Smooth muscle cell (in vitro differentiated cells): ENCODE measurements at regions not wholly inside any gene's neighbourhood (a gene's known extent, or its start where the extent isn't known, plus 50 kb on each side); places are given as distances from the start of the nearest gene placed in this dataset.

ENCODE experiments used
- DNase-seq: peaks from one replicate; lab custom pipeline; 2025; ENCODE audit not compliant: unreplicated experiment; lab: John Stamatoyannopoulos, UW
- H2AFZ ChIP-seq: fragments of 200-600 bp; sonication (generic); 2 replicates; pipeline ENCODE4 v1.6.0; 2016; ENCODE audit warnings: antibody characterized with exemption, low read depth, mild to moderate bottlenecking
- H3F3A ChIP-seq: fragments of 200-600 bp; sonication (generic); 2 replicates; pipeline ENCODE4 v1.6.0; 2017; ENCODE audit warnings: antibody characterized with exemption, low read depth
- H3K27ac ChIP-seq: fragments of 200-600 bp; sonication (generic); 2 replicates; pipeline ENCODE4 v1.5.1; 2016; ENCODE audit warnings: low read depth, mild to moderate bottlenecking
- H3K27me3 ChIP-seq: fragments of 200-600 bp; sonication (generic); 2 replicates; pipeline ENCODE4 v1.6.1; 2016; ENCODE audit warnings: low read depth, mild to moderate bottlenecking
- H3K36me3 ChIP-seq: fragments of 200-600 bp; sonication (generic); 2 replicates; pipeline ENCODE4 v1.5.1; 2016; ENCODE audit warnings: low read depth
- H3K4me1 ChIP-seq: fragments of 200-600 bp; sonication (generic); 2 replicates; pipeline ENCODE4 v1.5.1; 2016; ENCODE audit warnings: low read depth
- H3K4me2 ChIP-seq: fragments of 200-600 bp; sonication (generic); 2 replicates; pipeline ENCODE4 v1.6.0; 2016; ENCODE audit warnings: mild to moderate bottlenecking
- H3K4me3 ChIP-seq: fragments of 200-600 bp; sonication (generic); 2 replicates; pipeline ENCODE4 v1.5.1; 2016; ENCODE audit warnings: mild to moderate bottlenecking
- H3K79me2 ChIP-seq: fragments of 200-600 bp; sonication (generic); 2 replicates; pipeline ENCODE4 v1.6.0; 2016; ENCODE audit warnings: low read depth, mild to moderate bottlenecking
- H3K9ac ChIP-seq: fragments of 200-600 bp; sonication (generic); 2 replicates; pipeline ENCODE4 v1.6.0; 2016; ENCODE audit warnings: low read depth
- H3K9me3 ChIP-seq: fragments of 200-600 bp; sonication (generic); replicated peaks from 2 replicates; pipeline ENCODE4 v1.5.1; 2016; ENCODE audit warnings: low read depth
- H4K20me1 ChIP-seq: fragments of 200-600 bp; sonication (generic); 2 replicates; pipeline ENCODE4 v1.6.0; 2016; ENCODE audit warnings: low read depth
- CTCF ChIP-seq: fragments of 200-600 bp; sonication (generic); IDR thresholded peaks from 2 replicates; pipeline ENCODE4 v1.5.1; 2017; ENCODE audit warnings: borderline replicate concordance, mild to moderate bottlenecking, antibody characterized with exemption; ENCODE audit not compliant: insufficient read depth, poor library complexity, severe bottlenecking
- WGBS: methylation state at CpG from one replicate; pipeline ENCODE4 v1.1.7; 2016; ENCODE audit warnings: low lambda C conversion rate; 5-methylcytosine and 5-hydroxymethylcytosine counted together

- DNase-seq = no peak
- no peak overlapping the region for H3K27ac ChIP-seq
- no peak overlapping the region for H2AFZ ChIP-seq
- H3K79me2 ChIP-seq = no peaks in the 10 kb centered on the region
- no peaks in the 10 kb centered on the region for H3K36me3 ChIP-seq
- peak overlapping the region; percentile 25 for H3K4me2 ChIP-seq
- WGBS = 91% methylated on average over 3 of the region's 3 CpGs
- H3K4me1 ChIP-seq = no peaks in the 10 kb centered on the region
- no peaks in the 10 kb centered on the region for H4K20me1 ChIP-seq
- H3K9ac ChIP-seq = no peak overlapping the region
- H3K27me3 ChIP-seq = no peaks in the 10 kb centered on the region
- H3F3A ChIP-seq = no peaks in the 10 kb centered on the region
- no peak overlapping the region for H3K4me3 ChIP-seq
- H3K9me3 ChIP-seq = no peaks in the 10 kb centered on the region
- no peak for TF ChIP-seq CTCF
Observed at GRCh38 chr6:6841571-6841970, 253.1 kb downstream of the LY86 start.

DNA sequence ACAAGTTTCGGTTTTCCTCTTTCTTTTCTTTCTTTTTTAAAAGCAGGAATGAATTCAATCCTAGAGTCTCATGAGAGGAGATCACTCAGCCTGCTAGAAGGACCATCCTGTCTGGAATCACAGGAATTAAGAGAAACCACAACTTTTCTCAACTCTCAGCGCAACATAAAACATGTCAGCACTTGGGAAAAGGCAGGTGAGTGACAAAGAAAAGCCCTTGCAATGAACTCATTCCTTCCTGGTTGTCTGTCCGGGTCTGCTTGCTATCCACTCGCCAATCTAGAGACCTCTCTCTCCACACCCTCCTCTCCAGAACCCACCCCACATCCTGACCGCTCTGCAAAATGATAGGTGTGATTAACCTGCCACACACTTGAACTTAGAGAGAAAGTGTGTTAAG lies 253.8 kb downstream of the LY86 start:
- H3K4me1 ChIP-seq = no peaks in the 10 kb centered on the region
- no peak overlapping the region for H2AFZ ChIP-seq
- H3K4me3 ChIP-seq = no peak overlapping the region
- no peak for TF ChIP-seq CTCF
- no peak for DNase-seq
- WGBS = 67% methylated on average over 5 of the region's 5 CpGs
- no peaks in the 10 kb centered on the region for H3K9me3 ChIP-seq
- H3F3A ChIP-seq = no peaks in the 10 kb centered on the region
- H3K4me2 ChIP-seq = peak overlapping the region; percentile 25
- H3K9ac ChIP-seq = no peak overlapping the region
- H3K27ac ChIP-seq = peak overlapping the region; percentile 13
- H3K79me2 ChIP-seq = no peaks in the 10 kb centered on the region
- no peaks in the 10 kb centered on the region for H4K20me1 ChIP-seq
- H3K36me3 ChIP-seq = no peaks in the 10 kb centered on the region
- no peaks in the 10 kb centered on the region for H3K27me3 ChIP-seq

GRCh38 chr6:6843057-6843627 lies 254.6 kb downstream of the LY86 start:
- Histone ChIP-seq H3F3A (no peaks in the 10 kb centered on the region), H4K20me1 (no peaks in the 10 kb centered on the region), H3K27me3 (no peaks in the 10 kb centered on the region), H3K36me3 (no peaks in the 10 kb centered on the region), H3K4me1 (no peaks in the 10 kb centered on the region), H3K4me3 (no peak overlapping the region), H3K9ac (no peak overlapping the region), H2AFZ (peak overlapping the region; percentile 67), H3K27ac (peak overlapping the region; percentile 71), H3K9me3 (no peaks in the 10 kb centered on the region), H3K4me2 (peak overlapping the region; percentile 25), H3K79me2 (no peaks in the 10 kb centered on the region)
- TF ChIP-seq CTCF = no peak
- WGBS = 13% methylated on average over 5 of the region's 5 CpGs
- no peak for DNase-seq

GRCh38 chr6:6843777-6844176 lies 255.3 kb downstream of the LY86 start:
- Histone ChIP-seq H3K9ac (no peak overlapping the region), H3K27me3 (no peaks in the 10 kb centered on the region), H3K4me1 (no peaks in the 10 kb centered on the region), H3K9me3 (no peaks in the 10 kb centered on the region), H3K36me3 (no peaks in the 10 kb centered on the region), H3K4me3 (no peak overlapping the region), H3F3A (no peaks in the 10 kb centered on the region), H3K27ac (peak overlapping the region; percentile 71), H3K4me2 (peak overlapping the region; percentile 25), H3K79me2 (no peaks in the 10 kb centered on the region), H4K20me1 (no peaks in the 10 kb centered on the region), H2AFZ (peak overlapping the region; percentile 67)
- no peak for DNase-seq
- TF ChIP-seq CTCF = no peak
- WGBS = 92% methylated on average over 1 of the region's 1 CpG
